ENCODE measurements at regions not wholly inside any gene's neighbourhood (a gene's known extent, or its start where the extent isn't known, plus 50 kb on each side); places are given as distances from the start of the nearest gene placed in this dataset.

GRCh38 chr13:107205318-107206104, 637.6 kb upstream of the ARGLU1 start:
- DNase-seq (ENCODE audit: low spot score): peak; percentile 83

DNA sequence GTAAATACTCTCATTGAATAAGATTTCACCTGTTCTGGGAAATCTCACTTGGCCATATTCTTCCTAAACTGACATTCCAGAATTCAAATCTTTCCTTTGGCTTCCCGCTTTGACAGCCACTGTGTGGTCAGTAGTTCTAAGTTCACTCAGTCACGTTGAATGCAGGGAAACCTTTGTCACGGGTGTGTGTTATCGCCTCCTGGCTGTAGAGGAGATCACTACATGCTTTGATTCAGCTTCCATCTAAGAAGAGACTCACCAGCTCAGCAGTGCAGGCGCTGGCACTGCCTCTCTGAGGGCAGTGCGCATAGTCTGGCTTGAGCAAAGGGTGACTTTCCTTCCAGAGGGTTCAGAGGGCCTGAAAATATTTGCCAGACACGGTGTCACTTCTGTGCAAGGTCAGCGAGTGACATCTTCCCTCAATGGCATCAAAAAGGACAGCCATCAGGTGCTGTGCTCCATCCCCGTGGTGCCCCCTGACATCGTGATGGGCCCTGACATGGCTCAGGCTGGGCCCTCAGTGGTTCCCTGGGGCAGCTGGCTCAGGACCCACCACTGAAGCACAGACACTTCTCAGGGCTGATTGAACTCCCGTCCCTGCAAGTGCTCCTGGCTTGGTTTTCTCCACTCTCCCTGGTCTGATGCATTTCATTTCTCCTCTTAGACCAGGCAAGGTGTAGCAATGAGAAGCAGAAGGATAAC, 635.4 kb upstream of the ARGLU1 start:
- no peak for DNase-seq (ENCODE audit: low spot score)

DNA sequence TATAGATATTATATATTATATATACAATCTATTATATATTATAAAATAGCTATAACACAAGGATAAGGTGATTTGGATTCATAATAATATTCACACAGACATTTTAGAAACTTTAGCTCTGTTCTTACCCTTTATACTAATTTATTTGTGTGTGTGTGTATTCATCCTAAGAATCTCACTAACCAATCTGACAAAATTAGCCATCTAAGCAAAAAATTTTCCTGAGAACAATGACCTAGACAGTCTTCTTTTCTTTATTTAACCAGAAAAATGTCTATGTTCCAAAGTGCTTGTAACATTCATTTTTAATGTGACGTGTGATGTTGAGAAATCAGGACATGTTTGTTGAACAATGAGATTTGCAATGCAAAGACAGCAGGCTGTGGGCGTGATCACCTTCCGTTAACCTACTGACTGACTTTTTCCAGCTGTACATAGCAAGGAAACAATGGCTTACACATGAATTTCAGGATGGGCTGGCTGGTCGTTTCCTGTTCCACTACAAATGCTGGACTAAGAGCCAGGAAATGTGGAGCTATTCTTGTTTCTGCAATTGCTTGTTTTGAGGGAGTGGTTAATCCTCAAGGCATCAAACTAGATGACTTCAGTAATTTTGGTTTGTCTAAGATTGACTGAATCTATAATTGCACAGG, 634.6 kb upstream of the ARGLU1 start:
- DNase-seq (ENCODE audit: low spot score): no peak

GRCh38 chr13:107200491-107200890, 632.6 kb upstream of the ARGLU1 start:
- no peak for DNase-seq (ENCODE audit: low spot score)

- no peak for DNase-seq (ENCODE audit: low spot score)
These were observed 624.4 kb upstream of the ARGLU1 start for GRCh38 chr13:107192289-107192688.

GRCh38 chr13:107190065-107190464, 622.1 kb upstream of the ARGLU1 start:
- no peak for DNase-seq (ENCODE audit: low spot score)

GRCh38 chr13:107185889-107186288, 618.0 kb upstream of the ARGLU1 start:
- DNase-seq (ENCODE audit: low spot score): no peak

- no peak for DNase-seq (ENCODE audit: low spot score)
These were observed 602.5 kb upstream of the ARGLU1 start for GRCh38 chr13:107170270-107170931.

- peak; percentile 11 for DNase-seq (ENCODE audit: low spot score)
These were observed 589.3 kb upstream of the ARGLU1 start for GRCh38 chr13:107157271-107157670.

DNA sequence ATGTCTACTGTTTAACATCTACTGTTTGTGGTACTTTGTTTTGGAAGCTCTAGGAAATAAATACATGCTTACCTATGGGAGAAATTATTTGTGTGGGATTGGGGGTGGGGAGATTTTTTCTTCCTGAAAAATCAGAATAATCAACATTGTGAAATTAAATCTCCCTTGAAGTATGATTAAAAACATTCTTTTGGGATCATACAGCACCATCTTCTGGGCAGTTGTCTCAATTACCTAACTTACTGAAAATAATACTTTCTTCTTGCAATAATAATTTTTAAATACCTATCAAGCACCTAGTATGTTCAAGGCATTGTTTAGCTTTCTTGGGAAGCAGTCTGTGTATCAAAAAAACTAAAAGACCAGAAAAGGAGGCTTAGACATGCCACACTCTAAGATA, 576.5 kb upstream of the ARGLU1 start:
- no peak for DNase-seq (ENCODE audit: low spot score)

DNA sequence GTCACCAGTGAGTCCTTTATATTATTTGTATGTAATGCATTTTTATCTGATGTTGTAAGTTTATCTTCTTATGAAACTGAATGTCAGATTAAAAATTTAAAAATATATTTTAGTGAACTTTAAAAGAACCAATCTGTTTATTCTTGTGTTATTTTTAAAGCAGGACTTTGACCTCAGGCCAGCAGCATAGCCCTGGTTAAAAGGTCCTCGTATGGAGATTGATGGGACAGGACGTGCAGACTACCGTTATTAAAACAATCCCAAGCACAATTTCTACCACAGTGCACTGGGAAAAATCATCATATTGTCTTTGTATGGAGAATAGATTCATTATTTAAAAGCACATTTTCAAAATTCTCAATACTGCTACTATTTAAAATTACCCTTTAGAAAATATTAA, 573.8 kb upstream of the ARGLU1 start:
- DNase-seq (ENCODE audit: low spot score): no peak

DNA sequence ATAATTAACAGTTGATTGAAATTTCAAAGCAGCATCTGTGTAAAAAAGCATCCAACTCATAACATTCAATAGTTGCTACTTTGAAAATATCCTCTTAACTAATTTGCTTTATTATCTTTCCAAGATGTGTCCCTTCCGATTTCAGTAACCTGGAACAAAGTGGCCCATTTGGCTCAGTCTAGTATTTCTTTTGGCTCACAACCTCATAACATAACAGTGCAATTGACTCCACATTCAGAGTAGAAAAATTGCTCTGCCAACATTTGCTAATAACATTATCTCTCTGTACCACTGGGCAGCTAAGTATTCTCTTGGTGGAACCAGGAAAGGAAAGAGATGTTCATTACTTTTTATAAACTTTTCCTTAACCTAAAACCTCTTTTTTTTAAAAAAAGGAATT, 571.1 kb upstream of the ARGLU1 start:
- DNase-seq (ENCODE audit: low spot score): no peak

- DNase-seq (ENCODE audit: low spot score): peak; percentile 9
These were observed 570.5 kb upstream of the ARGLU1 start for GRCh38 chr13:107138486-107138885.

DNA sequence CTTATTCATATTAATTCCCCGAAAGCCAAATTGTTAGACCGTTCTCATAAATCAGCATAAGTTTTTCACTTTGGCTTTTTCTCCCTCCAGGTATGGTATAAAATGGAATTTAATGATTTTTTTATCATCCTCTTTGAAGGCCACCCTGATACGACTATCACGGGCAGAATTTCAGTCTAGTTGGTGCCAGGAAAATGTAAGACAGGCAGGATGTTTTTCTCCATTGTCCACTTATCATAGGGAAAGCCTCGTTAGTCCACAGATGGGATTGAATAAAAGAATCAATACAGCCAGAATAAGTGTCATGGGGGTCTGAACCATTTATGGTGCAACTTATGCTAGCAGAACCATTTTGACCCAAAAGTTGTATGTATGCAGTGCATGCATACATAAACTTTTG, 566.0 kb upstream of the ARGLU1 start:
- DNase-seq (ENCODE audit: low spot score): no peak

DNA sequence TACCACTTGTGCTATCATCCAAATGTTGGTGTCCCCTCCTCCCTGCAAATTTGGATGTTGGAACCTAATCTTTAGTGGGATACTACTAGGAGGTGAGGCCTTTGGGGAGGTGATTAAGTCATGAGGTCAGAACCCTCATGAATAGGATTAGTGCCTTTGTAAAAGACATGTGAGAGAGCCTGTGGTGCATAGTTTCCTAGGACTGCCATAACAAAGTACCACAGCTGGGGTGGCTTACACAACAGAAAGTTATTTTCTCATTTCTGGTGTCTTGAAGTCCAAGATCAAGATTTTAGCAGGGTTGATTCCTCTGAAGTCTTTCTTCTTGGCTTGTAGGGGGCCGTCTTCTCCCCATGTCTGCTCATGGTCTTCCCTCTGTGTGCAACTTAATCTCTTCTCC, 562.6 kb upstream of the ARGLU1 start:
- no peak for DNase-seq (ENCODE audit: low spot score)

DNA sequence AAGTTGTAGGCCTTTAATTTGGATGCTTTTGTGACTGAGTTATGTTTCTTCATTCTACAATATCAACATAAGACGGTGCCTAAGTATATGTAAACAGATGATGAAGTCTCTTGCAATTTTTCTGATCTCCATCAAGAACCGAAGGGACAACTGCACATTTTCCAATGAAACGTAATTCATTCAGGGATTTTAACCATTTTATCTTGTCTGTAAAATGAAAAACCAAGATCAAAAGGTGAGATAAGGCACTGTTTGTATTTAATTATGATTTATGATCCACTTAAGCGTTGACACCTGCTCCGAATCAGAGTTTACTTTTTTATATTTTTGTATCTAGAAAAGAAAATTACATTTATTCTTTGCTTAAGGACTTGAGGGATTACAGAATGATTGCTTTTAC, 556.8 kb upstream of the ARGLU1 start:
- DNase-seq (ENCODE audit: low spot score): no peak

- peak; percentile 35 for DNase-seq (ENCODE audit: low spot score)
These were observed 556.3 kb upstream of the ARGLU1 start for GRCh38 chr13:107124129-107124718.

GRCh38 chr13:107121793-107122192, 553.9 kb upstream of the ARGLU1 start:
- no peak for DNase-seq (ENCODE audit: low spot score)

- DNase-seq (ENCODE audit: low spot score): no peak
These were observed 552.3 kb upstream of the ARGLU1 start for GRCh38 chr13:107119989-107120881.

DNA sequence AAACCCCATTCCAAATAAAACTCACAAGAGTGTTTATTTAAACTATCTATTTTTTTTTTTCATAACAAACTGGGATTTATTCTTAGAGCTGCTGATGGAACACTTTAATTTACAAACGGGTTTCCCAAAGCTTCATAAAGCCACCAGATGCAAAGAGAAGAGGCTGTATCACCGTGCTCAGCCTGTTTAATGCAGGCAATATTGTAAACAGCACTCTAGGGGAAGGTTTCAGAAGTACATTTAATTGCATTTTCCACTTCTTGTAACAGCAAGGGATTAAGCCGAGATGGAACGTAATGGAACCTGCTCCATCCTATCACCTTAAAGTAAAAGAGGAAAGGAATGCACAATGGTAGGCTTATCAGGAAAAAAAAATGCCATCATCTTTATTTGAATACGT, 550.6 kb upstream of the ARGLU1 start:
- DNase-seq (ENCODE audit: low spot score): no peak

- DNase-seq (ENCODE audit: low spot score): peak; percentile 23
These were observed 549.5 kb upstream of the ARGLU1 start for GRCh38 chr13:107117327-107118012.

Data from AG20443 (cell line).